ENCODE measurements at regions not wholly inside any gene's neighbourhood (a gene's known extent, or its start where the extent isn't known, plus 50 kb on each side); places are given as distances from the start of the nearest gene placed in this dataset.

DNA sequence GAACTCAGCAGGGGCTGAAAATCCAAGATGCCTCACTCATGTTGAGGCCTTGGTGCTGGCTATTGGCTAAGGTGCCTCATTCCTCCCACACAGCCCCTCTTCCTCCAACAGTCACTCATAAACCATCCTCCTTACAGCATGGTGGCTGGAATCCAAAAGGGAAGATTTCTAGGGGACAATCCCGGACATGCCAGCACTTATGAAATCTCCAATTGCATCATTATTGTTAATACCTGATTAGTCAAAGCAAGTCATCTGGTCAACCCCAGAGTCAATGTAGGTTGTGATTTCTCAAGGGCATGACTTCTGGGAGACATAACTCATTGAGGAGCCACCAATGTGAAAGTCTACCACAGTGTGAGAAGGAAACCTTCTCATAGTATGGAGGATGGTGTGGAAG is 506.6 kb upstream of the NOX3 start:
- no peak overlapping the region for H3K4me3 ChIP-seq (ENCODE audit: low read depth, low read length)
- no peaks in the 10 kb centered on the region for H3K27me3 ChIP-seq (ENCODE audit: insufficient read depth, low read depth, severe bottlenecking)
- no peak overlapping the region for H3K27ac ChIP-seq
- TF ChIP-seq, protein P1, sequence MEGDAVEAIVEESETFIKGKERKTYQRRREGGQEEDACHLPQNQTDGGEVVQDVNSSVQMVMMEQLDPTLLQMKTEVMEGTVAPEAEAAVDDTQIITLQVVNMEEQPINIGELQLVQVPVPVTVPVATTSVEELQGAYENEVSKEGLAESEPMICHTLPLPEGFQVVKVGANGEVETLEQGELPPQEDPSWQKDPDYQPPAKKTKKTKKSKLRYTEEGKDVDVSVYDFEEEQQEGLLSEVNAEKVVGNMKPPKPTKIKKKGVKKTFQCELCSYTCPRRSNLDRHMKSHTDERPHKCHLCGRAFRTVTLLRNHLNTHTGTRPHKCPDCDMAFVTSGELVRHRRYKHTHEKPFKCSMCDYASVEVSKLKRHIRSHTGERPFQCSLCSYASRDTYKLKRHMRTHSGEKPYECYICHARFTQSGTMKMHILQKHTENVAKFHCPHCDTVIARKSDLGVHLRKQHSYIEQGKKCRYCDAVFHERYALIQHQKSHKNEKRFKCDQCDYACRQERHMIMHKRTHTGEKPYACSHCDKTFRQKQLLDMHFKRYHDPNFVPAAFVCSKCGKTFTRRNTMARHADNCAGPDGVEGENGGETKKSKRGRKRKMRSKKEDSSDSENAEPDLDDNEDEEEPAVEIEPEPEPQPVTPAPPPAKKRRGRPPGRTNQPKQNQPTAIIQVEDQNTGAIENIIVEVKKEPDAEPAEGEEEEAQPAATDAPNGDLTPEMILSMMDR (IDR thresholded peaks at IDR 0.05; ENCODE audit: low read depth, low read length): no peak
- no peak for DNase-seq
- H3K9me3 ChIP-seq (ENCODE audit: severe bottlenecking): no peaks in the 10 kb centered on the region
- H3K36me3 ChIP-seq: no peaks in the 10 kb centered on the region

DNA sequence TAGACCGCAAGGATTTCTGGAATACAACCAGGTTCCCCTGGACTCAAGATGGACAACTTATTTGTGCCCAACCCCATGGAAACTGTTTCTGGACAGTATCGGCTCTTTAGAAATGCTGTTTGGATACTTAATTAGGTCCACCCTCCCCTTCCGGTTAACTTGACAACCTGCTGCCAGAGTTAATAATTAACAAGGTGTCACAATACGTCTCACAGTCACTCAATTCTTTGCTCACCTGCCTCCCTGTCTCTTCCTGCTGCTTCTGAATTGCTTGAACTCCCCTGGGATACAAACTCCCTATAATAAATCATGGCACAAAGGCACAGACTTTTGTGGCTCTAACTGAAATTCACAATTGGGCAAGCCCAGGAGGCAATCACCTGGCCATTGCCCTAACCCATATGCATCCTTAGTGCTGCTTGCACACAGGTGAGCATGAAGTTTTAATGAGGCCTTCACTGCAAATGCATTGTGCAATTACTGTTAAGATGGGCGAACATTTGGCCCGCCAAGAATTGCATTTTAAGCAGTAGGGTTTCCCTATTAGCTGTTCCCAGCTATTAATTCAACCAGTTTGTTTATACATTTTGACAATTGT is 504.4 kb upstream of the NOX3 start:
- DNase-seq: no peak
- H3K27me3 ChIP-seq (ENCODE audit: insufficient read depth, low read depth, severe bottlenecking): no peaks in the 10 kb centered on the region
- TF ChIP-seq, protein P1 (IDR thresholded peaks at IDR 0.05; ENCODE audit: low read depth, low read length): no peak
- no peak overlapping the region for H3K27ac ChIP-seq
- no peaks in the 10 kb centered on the region for H3K36me3 ChIP-seq
- H3K9me3 ChIP-seq (ENCODE audit: severe bottlenecking): no peaks in the 10 kb centered on the region
- no peak overlapping the region for H3K4me3 ChIP-seq (ENCODE audit: low read depth, low read length)

DNA sequence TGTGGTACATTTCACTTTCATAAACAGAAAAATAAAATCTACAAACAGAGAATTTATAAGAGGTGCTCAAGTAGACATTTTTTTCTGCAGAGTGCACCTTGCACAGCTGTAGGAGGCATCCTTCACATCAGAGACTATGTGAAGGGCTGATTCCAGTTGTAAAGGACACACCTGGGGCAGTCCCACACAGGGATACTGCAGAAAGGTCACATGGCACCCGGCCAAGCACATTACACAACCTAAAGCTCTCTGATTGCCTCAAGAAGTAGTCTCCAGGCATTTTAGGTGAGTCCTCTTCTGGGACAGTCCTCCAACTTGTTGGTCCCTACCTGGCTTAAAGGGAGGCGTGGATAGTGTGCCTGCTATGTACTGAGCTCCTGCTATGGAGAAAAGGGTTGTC is 502.9 kb upstream of the NOX3 start:
- Histone ChIP-seq H3K27ac (no peak overlapping the region), H3K27me3 (ENCODE audit: insufficient read depth, low read depth, severe bottlenecking) (no peaks in the 10 kb centered on the region), H3K9me3 (ENCODE audit: severe bottlenecking) (no peaks in the 10 kb centered on the region), H3K36me3 (no peaks in the 10 kb centered on the region), H3K4me3 (ENCODE audit: low read depth, low read length) (no peak overlapping the region)
- DNase-seq: no peak
- TF ChIP-seq, protein P1 (IDR thresholded peaks at IDR 0.05; ENCODE audit: low read depth, low read length): no peak

DNA sequence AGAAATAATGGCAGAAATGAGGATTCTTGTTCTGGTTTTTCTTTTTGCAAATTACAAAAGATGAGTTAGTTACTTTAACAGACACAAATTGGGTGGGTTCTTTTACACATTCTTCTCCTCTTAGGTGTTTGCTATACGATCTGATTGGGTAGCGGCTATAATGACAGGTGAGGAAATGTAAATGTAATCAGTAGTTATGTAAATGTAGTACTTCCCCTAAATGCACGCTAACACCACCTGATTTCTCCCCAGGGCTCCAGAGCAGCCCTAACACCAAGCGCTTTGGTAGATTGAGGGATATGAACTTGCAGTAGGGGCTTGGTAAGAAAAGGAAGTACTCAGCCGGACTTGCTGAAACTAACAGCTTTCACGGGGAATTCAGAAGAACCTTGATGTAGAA is 499.4 kb upstream of the NOX3 start:
- Histone ChIP-seq H3K36me3 (no peaks in the 10 kb centered on the region), H3K27ac (no peak overlapping the region), H3K27me3 (ENCODE audit: insufficient read depth, low read depth, severe bottlenecking) (no peaks in the 10 kb centered on the region), H3K4me3 (ENCODE audit: low read depth, low read length) (no peak overlapping the region), H3K9me3 (ENCODE audit: severe bottlenecking) (no peaks in the 10 kb centered on the region)
- DNase-seq: no peak
- TF ChIP-seq, protein P1 (IDR thresholded peaks at IDR 0.05; ENCODE audit: low read depth, low read length): no peak

DNA sequence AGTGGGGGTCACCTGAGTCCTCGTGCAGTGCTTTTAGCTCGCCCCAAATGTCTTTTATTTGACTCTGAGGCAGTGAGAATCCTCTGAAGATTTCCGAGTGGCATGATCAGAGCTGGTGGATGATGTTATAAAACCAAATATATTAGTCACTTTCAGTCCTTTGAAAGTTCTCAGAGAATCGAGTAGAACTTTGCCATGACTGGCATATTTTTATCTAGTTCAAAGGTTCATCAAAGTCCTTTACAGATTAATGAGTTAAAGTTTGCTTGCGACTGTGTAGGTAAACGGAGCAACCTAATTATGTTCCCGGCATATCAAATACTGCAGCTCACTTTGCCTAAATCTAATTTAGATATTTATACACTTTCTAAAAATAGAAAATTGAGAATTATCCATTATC is 498.5 kb upstream of the NOX3 start:
- Histone ChIP-seq H3K27ac (no peak overlapping the region), H3K9me3 (ENCODE audit: severe bottlenecking) (no peaks in the 10 kb centered on the region), H3K36me3 (no peaks in the 10 kb centered on the region), H3K4me3 (ENCODE audit: low read depth, low read length) (no peak overlapping the region), H3K27me3 (ENCODE audit: insufficient read depth, low read depth, severe bottlenecking) (no peaks in the 10 kb centered on the region)
- no peak for DNase-seq
- TF ChIP-seq, protein P1 (IDR thresholded peaks at IDR 0.05; ENCODE audit: low read depth, low read length): no peak

DNA sequence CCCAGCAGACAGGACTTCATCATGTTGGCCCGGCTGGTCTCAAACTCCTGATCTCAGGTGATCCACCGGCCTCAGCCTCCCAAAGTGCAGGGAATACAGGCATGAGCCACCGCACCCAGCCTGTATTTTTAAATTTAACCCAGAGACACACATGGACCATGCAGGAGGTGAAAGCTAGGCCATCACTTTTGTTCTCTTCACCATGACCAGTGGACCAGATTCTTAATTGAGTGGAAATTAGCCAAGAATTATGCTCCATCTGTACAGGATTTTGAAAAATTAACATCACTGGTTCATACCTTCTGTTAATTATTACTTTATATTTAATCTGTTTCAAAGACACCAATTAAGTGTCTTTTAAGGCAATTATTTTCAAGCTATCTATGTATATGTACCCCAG is 493.6 kb upstream of the NOX3 start:
- no peak for DNase-seq
- TF ChIP-seq, protein P1 (IDR thresholded peaks at IDR 0.05; ENCODE audit: low read depth, low read length): no peak
- peaks cover 10% of the 10 kb centered on the region for H3K9me3 ChIP-seq (ENCODE audit: severe bottlenecking)

More for the DNA sequence above, 493.6 kb upstream of the NOX3 start:
- H3K27me3 ChIP-seq (ENCODE audit: insufficient read depth, low read depth, severe bottlenecking): no peaks in the 10 kb centered on the region
- no peak overlapping the region for H3K27ac ChIP-seq
- H3K4me3 ChIP-seq (ENCODE audit: low read depth, low read length): no peak overlapping the region
- H3K36me3 ChIP-seq: no peaks in the 10 kb centered on the region

Data from WERI-Rb-1 (cell line).